NOMO-1 (cell line): ENCODE measurements at regions not wholly inside any gene's neighbourhood (a gene's known extent, or its start where the extent isn't known, plus 50 kb on each side); places are given as distances from the start of the nearest gene placed in this dataset.
"Not testable (repeated sequence)": the region's sequence is repeated elsewhere in the genome, so short reads cannot be mapped to it uniquely, and the experiment has no call there.

Source experiments
- DNase-seq, 2 experiments: peaks; one replicate each; lab custom pipeline; 2025; ENCODE audit not compliant: unreplicated experiment in 2 of 2; lab: John Stamatoyannopoulos, UW

DNA sequence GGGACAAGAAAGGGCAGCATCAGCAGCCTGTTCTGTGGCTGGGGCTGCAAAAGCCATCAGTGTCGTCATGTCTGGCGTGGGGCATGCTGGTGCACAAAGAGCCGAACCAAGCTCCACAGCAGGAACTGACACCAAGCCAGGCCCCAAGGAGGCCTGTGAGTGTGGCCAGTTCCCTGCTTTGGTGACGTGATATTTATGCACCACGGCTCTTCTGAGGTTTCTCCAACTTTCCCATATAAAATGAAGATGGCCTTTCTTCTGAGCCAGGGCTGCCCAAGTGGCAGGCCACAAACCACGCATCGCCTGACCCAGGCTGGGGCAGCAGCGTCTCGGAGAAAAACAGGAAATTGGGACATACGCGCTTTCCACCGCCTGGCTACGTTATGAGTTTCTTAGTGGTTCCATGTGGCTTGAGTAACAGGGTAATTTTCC is 109.9 kb downstream of the RIN2 start:
- DNase-seq = peak; percentile 81

- DNase-seq = peak in 1 of 2 experiments; percentile 61
These were observed 110.4 kb downstream of the RIN2 start for GRCh38 chr20:19868441-19868840.

- DNase-seq = no peak
These were observed 113.9 kb downstream of the RIN2 start for GRCh38 chr20:19872001-19872400.

DNA sequence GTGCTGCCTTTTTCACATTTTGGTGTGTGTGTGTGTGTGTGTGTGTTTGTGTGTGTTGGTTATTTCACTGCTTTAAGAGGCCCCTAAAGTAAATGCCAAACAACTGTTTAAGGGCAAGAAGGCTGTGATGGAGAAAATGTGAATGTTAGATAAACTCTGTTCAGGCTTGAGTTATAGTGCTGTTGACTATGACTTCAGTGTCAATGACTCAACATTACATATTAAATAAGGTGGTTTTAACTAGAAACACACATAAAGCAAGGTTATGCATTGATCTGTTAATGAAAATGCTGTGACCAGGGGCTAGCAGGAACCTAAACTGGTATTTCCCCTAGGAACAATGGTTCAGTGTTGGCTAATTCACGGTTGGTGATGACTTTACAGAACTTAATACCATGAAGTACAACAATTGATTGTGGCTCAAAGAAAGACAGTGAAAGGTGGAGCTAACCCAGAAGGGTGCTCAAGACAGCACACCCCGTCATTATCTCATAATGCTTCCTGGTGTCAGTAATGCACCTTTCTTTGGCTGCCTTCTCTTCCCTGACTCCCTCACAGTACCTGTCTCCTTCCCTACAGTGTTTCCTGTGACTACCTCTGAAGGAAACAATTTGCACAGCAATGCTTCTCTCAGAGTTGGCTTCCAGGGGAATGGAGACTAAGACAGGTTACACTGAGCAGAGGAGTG is 116.1 kb downstream of the RIN2 start:
- DNase-seq = no peak

DNA sequence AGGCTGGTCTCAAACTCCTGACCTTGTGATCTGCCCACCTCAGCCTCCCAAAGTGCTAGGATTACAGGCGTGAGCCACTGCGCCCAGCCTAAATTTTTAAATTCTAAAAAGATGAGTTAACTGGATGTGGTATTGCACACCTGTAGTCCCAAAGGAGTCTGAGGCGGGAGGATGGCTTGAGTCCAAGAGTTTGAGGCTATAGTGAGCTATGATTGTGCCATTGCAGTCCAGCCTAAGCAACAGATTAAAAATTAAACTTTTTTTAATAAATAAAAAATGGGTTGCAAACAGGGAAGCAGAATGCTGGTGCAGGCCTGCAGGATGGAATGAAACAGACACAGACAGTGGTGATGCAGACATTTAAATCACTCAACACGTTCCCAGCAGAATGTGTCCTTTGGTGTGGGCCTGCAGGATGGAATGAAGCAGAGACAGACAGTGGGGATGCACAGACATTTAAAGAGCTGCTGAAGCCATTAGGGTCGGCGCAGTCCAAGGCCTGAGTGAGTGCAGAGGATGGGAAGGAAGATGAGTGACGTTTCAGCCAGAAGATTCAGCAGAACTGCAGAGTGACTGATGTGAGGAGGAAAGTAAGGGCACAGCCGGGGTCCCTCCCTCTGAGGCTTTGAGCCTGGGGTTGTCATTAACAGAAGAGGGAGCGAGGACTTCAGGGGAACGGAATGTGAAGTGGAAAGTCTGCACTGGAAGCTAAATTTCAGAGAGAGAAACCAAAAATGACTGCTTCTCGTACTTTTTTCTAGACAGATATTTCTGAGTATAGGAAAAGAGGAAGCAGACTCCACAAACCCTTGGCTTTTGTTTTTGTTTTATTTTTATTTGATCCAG is 117.5 kb downstream of the RIN2 start:
- peak; percentile 11 to 55 for DNase-seq

GRCh38 chr20:19876828-19877460 is 118.9 kb downstream of the RIN2 start:
- DNase-seq = no peak

DNA sequence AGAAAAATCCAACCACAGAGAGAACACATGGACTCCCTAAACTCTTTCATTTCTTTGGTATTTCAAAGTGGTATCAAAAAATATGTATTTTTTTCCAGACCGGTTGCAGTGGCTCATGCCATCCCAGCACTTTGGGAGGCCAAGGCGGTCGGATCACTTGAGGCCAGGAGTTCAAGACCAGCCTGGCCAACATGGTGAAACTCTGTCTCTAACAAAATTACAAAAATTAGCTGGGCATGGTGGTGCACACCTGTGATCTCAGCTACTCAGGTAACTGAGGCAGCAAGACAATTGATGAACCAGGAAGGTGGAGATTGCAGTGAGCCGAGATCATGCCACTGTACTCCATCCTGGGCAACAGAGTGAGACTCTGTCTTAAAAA is 121.8 kb downstream of the RIN2 start:
- DNase-seq = not testable (repeated sequence)

- no peak for DNase-seq
These were observed 122.4 kb downstream of the RIN2 start for GRCh38 chr20:19880256-19881079.

- no peak for DNase-seq
These were observed 123.2 kb downstream of the RIN2 start for GRCh38 chr20:19881080-19881840.

GRCh38 chr20:19881990-19882389 is 123.9 kb downstream of the RIN2 start:
- DNase-seq = no peak

- DNase-seq = no peak
These were observed 124.4 kb downstream of the RIN2 start for GRCh38 chr20:19882446-19882845.

DNA sequence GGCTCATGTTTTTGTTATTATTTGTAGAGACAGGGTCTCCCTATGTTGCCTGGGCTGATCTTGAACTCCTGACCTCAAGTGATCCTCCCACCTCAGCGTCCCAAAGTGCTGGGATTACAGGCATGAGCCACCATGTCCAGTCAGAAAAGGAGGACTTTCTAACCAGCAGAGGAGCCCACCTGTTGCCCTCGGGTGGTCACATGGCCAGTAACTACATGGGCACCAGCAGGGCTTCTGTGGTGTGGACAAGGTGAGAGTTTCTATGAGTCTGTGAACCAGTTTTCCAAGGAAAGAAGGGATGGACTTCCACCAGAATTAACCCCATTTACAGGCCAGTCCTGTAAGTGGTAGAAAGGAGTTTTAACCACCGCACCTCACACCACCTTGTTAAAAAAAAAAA is 125.4 kb downstream of the RIN2 start:
- DNase-seq = no peak

DNA sequence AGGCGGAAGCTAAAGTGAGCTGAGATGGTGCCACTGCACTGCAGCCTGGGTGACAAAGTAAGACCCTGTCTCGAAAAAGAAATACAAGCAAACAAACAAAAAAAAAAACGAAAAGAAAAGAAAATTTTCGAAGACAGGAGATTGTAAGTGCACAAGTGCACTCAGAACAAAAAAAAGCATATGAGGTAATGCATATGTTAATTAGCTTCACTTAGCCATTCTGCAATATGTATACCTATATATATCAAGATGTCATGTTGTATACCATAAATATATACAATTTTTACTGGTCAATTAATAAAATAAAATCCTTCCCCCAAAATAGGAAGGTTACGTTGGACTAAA is 127.5 kb downstream of the RIN2 start:
- no peak for DNase-seq

DNA sequence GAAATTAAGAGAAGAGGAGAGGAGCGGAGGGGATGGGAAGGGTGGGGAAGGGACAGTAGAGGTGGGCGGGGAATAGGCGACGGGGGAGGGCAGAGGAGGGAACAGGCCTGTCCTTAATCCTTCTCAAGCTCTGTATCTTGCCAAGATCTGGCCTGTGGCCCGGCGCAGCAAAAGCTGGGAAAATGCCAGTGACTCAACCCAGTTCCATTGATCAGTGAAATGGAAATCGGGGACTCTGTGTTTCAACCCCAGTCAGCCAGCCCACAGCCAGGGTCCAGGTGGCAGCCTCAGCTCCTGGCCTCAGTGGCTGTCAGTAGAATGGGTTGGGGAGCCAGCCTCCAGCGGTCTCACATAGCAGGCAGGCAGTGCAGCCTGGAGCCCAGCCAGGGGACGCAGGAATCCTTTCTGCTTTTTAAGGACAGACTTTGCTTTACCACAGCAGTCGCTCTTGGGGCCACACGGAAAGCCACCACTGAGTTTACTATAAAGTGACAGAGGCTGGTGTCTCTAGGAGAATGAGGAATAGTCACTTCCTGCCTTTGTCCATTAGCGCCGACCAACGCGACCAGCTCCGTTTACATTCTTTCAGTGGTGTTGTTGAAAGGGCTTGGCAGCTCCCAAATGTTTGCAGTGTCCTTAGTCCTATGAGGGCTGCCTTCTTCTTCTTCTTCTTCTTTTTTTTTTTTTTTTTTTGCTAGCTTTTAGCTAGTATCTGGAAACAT is 128.0 kb downstream of the RIN2 start:
- no peak for DNase-seq

DNA sequence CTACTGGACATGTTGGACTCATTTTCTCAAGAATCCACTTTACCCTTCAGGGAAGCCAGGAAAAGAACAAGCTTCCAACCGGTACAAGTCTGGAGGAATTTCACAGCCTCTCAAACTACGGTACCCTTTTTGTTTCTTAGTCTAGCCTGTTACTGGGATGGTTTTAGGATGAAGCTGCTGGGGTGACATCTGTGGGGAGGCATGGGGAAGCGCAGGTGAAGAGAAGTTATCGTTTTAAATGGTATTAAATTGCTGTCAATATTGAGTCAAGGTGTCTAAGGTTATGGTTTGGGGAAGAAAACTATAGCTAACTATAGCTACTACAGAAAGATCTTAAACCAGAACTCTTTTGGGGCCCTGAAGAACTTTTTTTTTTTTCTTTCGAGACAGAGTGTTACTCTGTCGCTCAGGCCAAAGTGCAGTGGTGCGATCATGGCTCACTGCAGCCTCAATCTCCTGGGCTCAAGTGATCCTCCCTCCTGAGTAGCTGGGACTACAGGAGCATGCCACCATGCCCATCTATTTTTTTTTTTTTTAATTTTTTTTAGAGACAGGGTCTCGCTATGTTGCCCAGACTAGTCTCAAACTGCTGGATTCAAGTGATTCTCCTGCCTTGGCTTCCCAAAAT is 128.7 kb downstream of the RIN2 start:
- no peak for DNase-seq

GRCh38 chr20:19887556-19888268 is 129.4 kb upstream of the NAA20 start:
- DNase-seq = no peak

- no peak for DNase-seq
These were observed 128.9 kb upstream of the NAA20 start for GRCh38 chr20:19888269-19888671.
